Inflammatory macrophage treated with lipopolysaccharide for 1 hour (primary cell): ENCODE measurements at regions not wholly inside any gene's neighbourhood (a gene's known extent, or its start where the extent isn't known, plus 50 kb on each side); places are given as distances from the start of the nearest gene placed in this dataset.
A peak's percentile ranks its signal among the peaks of the same experiment; 100 is the strongest.

Source experiments
- DNase-seq, 2 donors: peaks; one replicate each; pipeline ENCODE4 v3.0.0-alpha.2; 2020 to 2022

- no peak for DNase-seq
Observed at GRCh38 chr11:15779518-15779917, 576.8 kb downstream of the SOX6 start.

- DNase-seq: no peak
Observed at GRCh38 chr11:15780382-15780781, 576.0 kb downstream of the SOX6 start.

- DNase-seq: no peak
Observed at GRCh38 chr11:15780837-15781236, 575.5 kb downstream of the SOX6 start.

- no peak for DNase-seq
Observed at GRCh38 chr11:15783619-15784018, 572.7 kb downstream of the SOX6 start.

GRCh38 chr11:15793043-15793996 is 563.0 kb downstream of the SOX6 start:
- DNase-seq: peak; percentile 75 to 92

GRCh38 chr11:15794361-15795150 is 561.8 kb downstream of the SOX6 start:
- no peak for DNase-seq

GRCh38 chr11:15795378-15795777 is 561.0 kb downstream of the SOX6 start:
- no peak for DNase-seq

GRCh38 chr11:15800111-15800800 is 556.1 kb downstream of the SOX6 start:
- peak; percentile 91 to 93 for DNase-seq

- DNase-seq: no peak
Observed at GRCh38 chr11:15801126-15801525, 555.2 kb downstream of the SOX6 start.

- DNase-seq: no peak
Observed at GRCh38 chr11:15801616-15802015, 554.7 kb downstream of the SOX6 start.

- no peak for DNase-seq
Observed at GRCh38 chr11:15805726-15806125, 550.6 kb downstream of the SOX6 start.

GRCh38 chr11:15806217-15806616 is 550.1 kb downstream of the SOX6 start:
- DNase-seq: no peak

- DNase-seq: no peak
Observed at GRCh38 chr11:15807827-15808226, 548.5 kb downstream of the SOX6 start.

GRCh38 chr11:15810082-15810481 is 546.3 kb downstream of the SOX6 start:
- no peak for DNase-seq

GRCh38 chr11:15810525-15810924 is 545.8 kb downstream of the SOX6 start:
- no peak for DNase-seq

GRCh38 chr11:15815246-15816195 is 540.8 kb downstream of the SOX6 start:
- DNase-seq: peak in 1 of 2 donors; percentile 49

- peak; percentile 84 to 88 for DNase-seq
Observed at GRCh38 chr11:15816260-15816871, 540.0 kb downstream of the SOX6 start.

- DNase-seq: no peak
Observed at GRCh38 chr11:15817001-15817400, 539.3 kb downstream of the SOX6 start.

- DNase-seq: peak in 1 of 2 donors; percentile 22
Observed at GRCh38 chr11:15818132-15818842, 538.1 kb downstream of the SOX6 start.

GRCh38 chr11:15819679-15820286 is 536.6 kb downstream of the SOX6 start:
- DNase-seq: peak; percentile 46 to 69
